Hepatocyte (in vitro differentiated cells): ENCODE measurements at regions not wholly inside any gene's neighbourhood (a gene's known extent, or its start where the extent isn't known, plus 50 kb on each side); places are given as distances from the start of the nearest gene placed in this dataset.

Source experiments
- CTCF ChIP-seq: fragments of 200-600 bp; sonication (generic); IDR thresholded peaks from 2 replicates; pipeline ENCODE4 v1.5.1; 2016; ENCODE audit warnings: antibody characterized with exemption, mild to moderate bottlenecking; ENCODE audit not compliant: poor library complexity
- EZH2 ChIP-seq: fragments of 200-600 bp; sonication (generic); IDR thresholded peaks from 2 replicates; pipeline ENCODE4 v1.6.1; 2016; ENCODE audit warnings: antibody characterized with exemption, mild to moderate bottlenecking, borderline replicate concordance
- EZH2phosphoT487 ChIP-seq: fragments of 200-600 bp; sonication (generic); IDR thresholded peaks from one replicate; pipeline ENCODE4 v1.6.1; 2018; ENCODE audit warnings: antibody characterized with exemption, mild to moderate bottlenecking, low read depth, moderate library complexity; ENCODE audit not compliant: unreplicated experiment, severe bottlenecking

GRCh38 chr2:79428745-79429144 lies 84.1 kb upstream of the CTNNA2 start:
- TF ChIP-seq CTCF: no peak
- no peak for TF ChIP-seq EZH2phosphoT487
- no peak for TF ChIP-seq EZH2
